BE2C (cell line): ENCODE measurements at regions not wholly inside any gene's neighbourhood (a gene's known extent, or its start where the extent isn't known, plus 50 kb on each side); places are given as distances from the start of the nearest gene placed in this dataset.

ENCODE experiments used
- DNase-seq: peaks from one replicate; pipeline ENCODE4 v3.0.0-alpha.2; 2020
- H3K27me3 ChIP-seq: fragments of 250-450 bp; sonication (Bioruptor Pico); 2 replicates; pipeline ENCODE4 v1.5.1; 2020; ENCODE audit warnings: mild to moderate bottlenecking
- H3K36me3 ChIP-seq: fragments of 250-450 bp; sonication (Bioruptor Pico); 2 replicates; pipeline ENCODE4 v1.5.1; 2020; ENCODE audit warnings: mild to moderate bottlenecking
- H3K4me1 ChIP-seq: fragments of 250-450 bp; sonication (Bioruptor Pico); 2 replicates; pipeline ENCODE4 v1.5.1; 2020
- H3K4me3 ChIP-seq: 2 replicates; pipeline ENCODE4 v1.5.1; 2011; ENCODE audit warnings: low read depth, low read length
- H3K9me3 ChIP-seq: fragments of 250-450 bp; sonication (Bioruptor Pico); 2 replicates; pipeline ENCODE4 v1.5.1; 2020
- CTCF ChIP-seq: IDR thresholded peaks from 2 replicates; pipeline ENCODE4 v1.5.1; 2012; ENCODE audit warnings: mild to moderate bottlenecking, low read depth, low read length

GRCh38 chr1:38284953-38285352 lies 238.4 kb upstream of the POU3F1 start:
- Histone ChIP-seq H3K4me1 (no peaks in the 10 kb centered on the region), H3K4me3 (no peak overlapping the region), H3K9me3 (no peaks in the 10 kb centered on the region), H3K27me3 (no peaks in the 10 kb centered on the region), H3K36me3 (no peaks in the 10 kb centered on the region)
- no peak for DNase-seq
- no peak for TF ChIP-seq CTCF

- no peaks in the 10 kb centered on the region for H3K9me3 ChIP-seq
- H3K36me3 ChIP-seq = no peaks in the 10 kb centered on the region
- H3K4me1 ChIP-seq = no peaks in the 10 kb centered on the region
- H3K4me3 ChIP-seq = no peak overlapping the region
- DNase-seq = no peak
- H3K27me3 ChIP-seq = no peaks in the 10 kb centered on the region
- no peak for TF ChIP-seq CTCF
These were observed 237.3 kb upstream of the POU3F1 start for GRCh38 chr1:38283696-38284470.

GRCh38 chr1:38279148-38279547 lies 232.6 kb upstream of the POU3F1 start:
- Histone ChIP-seq H3K27me3 (no peaks in the 10 kb centered on the region), H3K9me3 (no peaks in the 10 kb centered on the region), H3K4me1 (no peaks in the 10 kb centered on the region), H3K4me3 (no peak overlapping the region), H3K36me3 (no peaks in the 10 kb centered on the region)
- no peak for TF ChIP-seq CTCF
- DNase-seq = no peak

- Histone ChIP-seq H3K9me3 (no peaks in the 10 kb centered on the region), H3K4me1 (no peaks in the 10 kb centered on the region), H3K4me3 (no peak overlapping the region), H3K36me3 (no peaks in the 10 kb centered on the region), H3K27me3 (no peaks in the 10 kb centered on the region)
- DNase-seq = no peak
- TF ChIP-seq CTCF = no peak
These were observed 231.1 kb upstream of the POU3F1 start for GRCh38 chr1:38277646-38278045.

GRCh38 chr1:38275960-38276359 lies 229.4 kb upstream of the POU3F1 start:
- no peak for DNase-seq
- Histone ChIP-seq H3K27me3 (no peaks in the 10 kb centered on the region), H3K4me1 (no peaks in the 10 kb centered on the region), H3K9me3 (no peaks in the 10 kb centered on the region), H3K36me3 (no peaks in the 10 kb centered on the region), H3K4me3 (no peak overlapping the region)
- TF ChIP-seq CTCF = no peak

GRCh38 chr1:38274974-38275373 lies 228.4 kb upstream of the POU3F1 start:
- no peaks in the 10 kb centered on the region for H3K36me3 ChIP-seq
- TF ChIP-seq CTCF = no peak
- no peaks in the 10 kb centered on the region for H3K4me1 ChIP-seq
- H3K27me3 ChIP-seq = no peaks in the 10 kb centered on the region
- no peak for DNase-seq
- no peak overlapping the region for H3K4me3 ChIP-seq
- H3K9me3 ChIP-seq = no peaks in the 10 kb centered on the region
